NCI-H146 (cell line): ENCODE measurements at regions not wholly inside any gene's neighbourhood (a gene's known extent, or its start where the extent isn't known, plus 50 kb on each side); places are given as distances from the start of the nearest gene placed in this dataset.

Experiments used
- DNase-seq: peaks from one replicate; lab custom pipeline; 2025; lab: John Stamatoyannopoulos, UW

DNA sequence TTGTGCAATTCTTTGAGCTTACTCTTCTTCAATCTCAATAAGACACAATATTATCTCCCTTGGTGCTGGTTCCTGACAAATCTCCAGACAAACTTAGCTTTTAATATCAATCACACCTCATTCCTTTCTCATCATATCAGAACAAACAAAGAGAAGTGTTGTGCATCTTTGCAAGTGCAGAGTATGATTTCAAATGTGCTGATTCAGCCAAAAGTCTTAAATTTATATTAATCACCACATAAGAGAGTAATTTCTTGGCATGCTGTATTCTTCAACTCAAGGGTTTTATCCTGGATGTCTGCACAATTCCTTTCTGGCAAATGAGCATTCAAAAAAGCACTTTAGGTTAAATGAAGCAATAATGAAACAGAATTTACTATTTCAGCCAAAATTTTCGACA lies 877.8 kb downstream of the ANKRD7 start:
- DNase-seq: no peak

DNA sequence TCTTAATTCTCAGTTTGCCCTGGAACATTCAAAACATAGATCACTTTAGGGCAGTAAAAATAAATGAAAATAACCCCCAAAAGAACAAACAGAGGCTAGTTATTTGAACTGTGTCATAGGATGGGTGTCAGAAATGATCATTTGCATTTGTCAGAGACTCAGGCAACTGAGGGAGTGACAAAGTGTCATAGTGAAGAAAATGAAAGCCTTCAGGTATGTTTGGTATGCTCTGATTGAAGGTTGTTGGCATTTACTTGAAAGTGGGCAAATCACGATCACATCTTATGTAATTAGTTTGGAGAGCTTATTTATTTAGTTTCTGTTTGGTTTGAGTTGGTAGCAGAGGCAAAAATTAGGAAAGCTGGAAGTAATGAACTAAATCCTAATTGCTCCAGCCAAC lies 880.9 kb downstream of the ANKRD7 start:
- DNase-seq: no peak

DNA sequence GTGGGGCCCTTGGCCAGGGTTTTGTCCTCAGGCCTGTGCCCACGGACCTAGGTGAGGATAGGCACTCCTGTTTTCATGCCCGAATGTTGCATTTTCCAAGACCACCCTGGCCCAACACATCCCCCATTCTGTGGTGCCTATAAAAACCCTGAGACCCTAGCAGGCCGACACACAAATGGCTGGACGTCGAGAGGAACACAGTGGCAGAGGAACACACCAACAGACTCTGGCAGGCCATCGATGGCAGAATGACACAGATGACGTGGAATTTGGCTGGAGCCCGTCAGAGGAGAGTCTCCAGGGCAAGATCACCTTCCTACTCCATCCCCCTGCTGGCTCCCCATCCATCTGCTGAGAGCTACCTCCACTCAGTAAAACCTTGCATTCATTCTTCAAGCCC lies 898.8 kb downstream of the ANKRD7 start:
- no peak for DNase-seq

DNA sequence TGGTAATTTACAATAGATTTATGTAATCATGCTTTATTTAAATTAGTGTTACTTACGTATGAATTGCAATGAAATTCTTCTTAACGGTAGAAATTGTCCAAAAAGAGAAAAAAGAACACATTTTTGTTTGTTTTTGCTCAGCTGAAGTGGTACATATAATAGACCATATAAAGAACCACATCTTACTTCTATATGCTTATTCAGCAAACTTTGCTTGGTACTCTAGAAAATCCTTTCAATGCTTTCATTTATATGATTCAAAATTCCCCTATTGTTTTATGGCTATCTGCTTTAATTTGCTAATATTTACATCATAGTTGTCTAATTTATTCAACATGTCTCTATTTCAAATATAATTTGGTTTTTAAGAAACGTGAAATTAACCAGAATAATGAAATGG lies 903.2 kb downstream of the ANKRD7 start:
- no peak for DNase-seq

DNA sequence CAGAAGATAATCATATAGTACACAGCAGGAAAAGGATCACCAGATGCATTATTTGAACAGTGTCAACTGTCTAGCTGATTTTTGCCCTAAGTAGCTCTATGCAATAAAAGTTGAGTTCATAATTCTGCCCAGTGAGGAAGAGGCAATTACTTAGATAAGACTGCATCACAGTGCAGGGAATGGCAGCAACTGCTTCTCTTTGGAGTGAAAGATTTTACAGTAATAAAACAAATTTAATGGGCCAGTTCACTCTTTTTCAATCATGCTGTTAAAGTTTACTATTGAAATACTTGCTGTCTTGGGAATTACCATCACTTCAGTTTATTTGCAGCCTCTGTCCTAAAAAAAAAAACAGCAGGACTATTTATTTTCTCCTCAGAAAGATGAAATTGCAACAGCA lies 907.9 kb downstream of the ANKRD7 start:
- no peak for DNase-seq

DNA sequence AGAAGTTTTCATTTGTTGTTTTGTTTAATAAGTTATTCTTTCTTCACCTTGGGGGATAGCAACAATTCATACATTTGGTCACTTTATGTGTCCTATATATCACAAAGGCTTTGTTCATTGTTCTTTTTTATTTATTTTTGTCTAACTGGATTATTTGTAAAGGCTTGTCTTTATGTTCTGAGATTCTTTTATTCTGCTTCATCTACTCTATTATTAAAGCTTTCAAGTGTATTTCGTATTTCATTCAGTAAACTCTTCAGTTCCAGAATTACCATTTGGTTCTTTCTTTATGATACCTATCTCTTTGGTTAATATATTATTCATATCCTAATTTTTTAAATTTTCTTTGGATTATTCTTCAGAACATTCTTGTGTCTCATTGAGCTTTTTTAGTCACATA lies 942.9 kb downstream of the ANKRD7 start:
- no peak for DNase-seq

DNA sequence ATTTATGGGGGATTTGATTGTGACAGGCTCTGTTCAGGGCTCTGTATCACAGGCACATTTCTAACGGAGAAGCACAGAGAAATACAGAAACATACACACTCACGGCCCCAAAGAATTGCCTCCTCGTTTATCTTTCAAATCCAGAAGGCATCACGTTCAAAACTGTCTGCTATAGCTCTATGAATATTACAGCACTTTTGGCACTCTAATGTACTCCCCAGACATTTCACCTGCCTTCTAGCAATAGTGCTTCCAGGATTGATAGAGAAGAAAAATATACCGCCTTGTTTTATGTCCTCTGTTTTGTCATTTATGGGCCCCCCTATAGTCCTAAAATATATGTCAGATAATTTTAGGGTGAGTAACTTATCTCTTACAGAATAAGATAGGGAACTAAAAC lies 947.5 kb downstream of the ANKRD7 start:
- no peak for DNase-seq

DNA sequence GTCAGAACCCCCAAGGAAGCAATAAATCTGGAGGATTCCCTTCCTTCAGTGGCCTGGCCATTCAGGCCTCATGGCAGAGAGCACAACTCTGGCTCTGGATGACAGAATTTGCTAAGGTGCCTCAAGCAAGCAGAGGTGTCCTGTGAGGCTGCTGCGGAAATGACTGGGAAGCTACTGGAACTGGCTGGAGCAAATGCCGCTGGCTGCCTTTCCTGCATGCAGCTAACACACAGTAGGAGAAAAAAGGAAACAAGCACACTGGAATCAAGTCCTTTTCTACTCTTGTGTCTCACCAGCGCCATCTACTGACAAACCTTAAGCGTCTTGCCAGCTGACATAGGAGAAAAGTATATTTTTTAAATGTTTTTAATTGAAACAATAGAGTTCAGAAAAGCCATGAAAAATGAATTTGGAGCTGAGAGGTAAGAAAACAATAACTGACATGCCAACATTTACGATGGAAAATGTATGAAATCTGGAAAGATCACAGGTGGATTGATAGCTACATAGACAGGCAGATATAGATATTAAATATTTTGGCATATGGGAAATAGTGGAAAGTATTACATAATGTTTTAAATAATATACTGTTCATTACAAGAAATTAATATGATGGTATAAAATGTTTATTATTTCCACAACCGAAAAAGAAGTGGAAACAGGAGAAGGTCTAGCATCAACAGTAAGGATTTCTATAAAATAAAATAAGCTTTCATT lies 951.6 kb downstream of the ANKRD7 start:
- peak; percentile 78 for DNase-seq

DNA sequence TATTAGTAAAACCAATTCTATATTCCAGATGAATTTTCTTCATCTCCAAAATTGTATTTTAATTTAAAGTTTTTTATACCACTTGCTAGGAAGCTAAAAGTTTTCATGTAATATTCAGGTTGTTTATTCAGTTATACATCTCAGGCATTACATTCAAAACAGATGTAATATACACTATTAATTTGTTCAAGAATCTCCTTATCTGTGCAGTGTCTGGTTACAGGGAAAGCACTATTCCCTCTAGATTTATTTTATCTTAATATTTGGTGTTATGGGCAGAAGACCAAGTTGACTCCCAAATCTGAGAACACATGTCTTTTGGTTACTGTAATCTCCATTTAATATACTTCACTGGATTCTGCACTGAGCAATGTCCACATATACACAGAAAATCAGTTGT lies 953.4 kb downstream of the ANKRD7 start:
- no peak for DNase-seq

DNA sequence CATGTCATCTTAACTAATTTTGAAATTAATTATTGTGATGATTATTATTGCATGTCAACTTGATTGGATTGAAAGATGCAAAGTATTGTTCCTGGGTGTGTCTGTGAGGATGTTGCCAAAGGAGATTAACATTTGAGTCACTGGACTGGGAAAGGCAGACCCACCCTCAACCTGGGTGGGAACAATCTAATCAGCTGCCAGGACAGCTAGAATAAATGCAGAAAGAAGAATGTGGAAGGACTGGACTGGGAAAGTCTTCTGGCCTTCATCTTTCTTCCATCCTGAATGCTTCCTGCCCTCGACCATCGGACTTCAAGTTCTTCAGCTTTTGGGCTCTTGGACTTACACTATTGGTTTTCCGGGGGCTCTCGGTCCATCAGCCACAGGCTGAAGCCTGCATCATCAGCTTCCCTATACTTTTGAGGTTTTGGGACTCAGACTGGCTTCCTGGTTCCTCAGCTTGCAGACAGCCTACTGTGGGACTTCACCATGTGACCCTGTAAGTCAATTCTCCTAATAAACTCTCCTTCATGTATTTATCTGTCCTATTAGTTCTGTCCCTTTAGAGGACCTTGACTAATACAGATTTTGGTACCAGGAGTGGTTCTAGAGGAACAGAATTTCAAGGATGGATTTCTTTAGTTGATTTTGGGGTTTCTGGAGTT lies 959.8 kb downstream of the ANKRD7 start:
- no peak for DNase-seq

DNA sequence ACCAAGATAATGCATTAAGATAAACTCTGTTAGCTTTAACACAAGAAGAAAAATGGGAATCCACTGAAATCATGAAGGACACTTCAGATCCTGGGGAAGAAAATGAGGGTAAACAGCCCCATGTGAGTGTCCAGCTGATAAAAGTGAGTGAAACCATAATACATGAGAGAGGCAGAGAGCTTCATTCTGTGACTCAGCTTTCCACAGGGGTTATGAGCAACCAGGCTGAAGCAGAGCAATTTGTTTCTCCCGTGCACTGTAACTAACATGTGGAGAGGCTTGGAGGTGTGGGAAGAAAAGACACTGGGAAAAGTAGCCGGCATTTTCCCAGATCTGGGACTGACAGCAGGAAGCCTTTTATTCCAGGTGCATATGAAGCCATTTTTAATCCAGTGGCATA lies 971.7 kb downstream of the ANKRD7 start:
- DNase-seq: no peak

DNA sequence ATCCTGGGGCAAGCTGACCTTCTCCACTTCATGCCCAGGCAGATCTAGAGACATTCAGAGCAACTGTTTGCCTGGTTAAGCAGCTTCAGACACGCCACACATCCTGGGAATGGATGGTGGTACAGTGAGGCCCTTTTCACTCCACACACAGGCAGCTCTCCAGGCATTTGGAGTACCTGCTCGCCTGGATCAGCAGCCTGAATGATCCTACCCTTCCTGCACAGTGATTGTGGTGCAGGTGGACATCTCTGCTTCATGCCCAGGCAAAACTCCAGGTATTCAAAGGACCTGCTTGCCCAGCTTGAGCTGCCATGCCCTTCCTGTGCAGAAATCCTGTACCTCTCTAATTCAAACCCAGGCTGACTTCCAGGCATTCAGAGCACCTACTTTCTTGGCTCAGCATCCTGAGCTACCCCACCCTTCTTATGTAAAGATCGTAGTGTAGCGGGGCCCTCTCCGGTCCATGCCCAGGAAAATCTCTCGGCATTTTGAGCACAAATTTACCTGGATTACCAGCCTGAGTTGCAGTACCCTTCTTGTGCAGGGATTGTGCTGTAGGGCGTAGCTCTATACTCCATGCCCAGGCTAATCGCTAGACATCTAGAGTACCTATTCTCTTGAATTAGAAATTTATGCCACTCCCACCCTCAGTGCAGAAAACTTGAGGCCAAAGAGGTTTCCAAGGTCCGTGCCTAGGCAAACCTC lies 972.8 kb downstream of the ANKRD7 start:
- no peak for DNase-seq

DNA sequence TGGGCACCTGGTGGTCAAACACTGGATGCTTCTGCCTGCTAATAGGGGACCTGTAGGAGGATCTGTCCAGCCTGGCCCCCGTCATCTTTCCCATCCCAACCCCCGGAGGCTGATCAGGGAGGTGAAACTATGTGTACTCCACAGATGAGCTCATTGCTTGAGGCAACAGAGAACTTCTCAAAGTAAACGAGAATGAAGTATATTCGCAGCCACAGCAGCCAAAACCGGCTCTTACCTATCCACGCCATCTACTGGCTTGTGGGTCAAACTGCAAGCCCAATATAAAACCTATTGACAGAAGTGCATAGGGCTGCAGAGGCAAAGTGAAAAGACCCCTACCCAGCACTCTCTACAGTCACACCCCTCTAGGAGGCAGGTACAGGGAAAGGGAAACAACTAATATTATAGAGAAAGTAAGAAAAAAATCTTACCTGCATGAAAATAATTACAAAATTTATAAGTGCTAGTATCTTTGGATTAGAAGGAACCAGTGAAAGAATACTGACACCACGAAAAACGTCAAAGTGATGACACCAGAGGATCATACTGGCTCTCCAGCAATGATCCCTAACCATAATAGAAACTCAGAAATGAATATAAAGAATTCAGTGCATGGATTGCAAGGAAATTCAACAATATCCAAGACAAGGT lies 973.5 kb downstream of the ANKRD7 start:
- DNase-seq: peak; percentile 69

DNA sequence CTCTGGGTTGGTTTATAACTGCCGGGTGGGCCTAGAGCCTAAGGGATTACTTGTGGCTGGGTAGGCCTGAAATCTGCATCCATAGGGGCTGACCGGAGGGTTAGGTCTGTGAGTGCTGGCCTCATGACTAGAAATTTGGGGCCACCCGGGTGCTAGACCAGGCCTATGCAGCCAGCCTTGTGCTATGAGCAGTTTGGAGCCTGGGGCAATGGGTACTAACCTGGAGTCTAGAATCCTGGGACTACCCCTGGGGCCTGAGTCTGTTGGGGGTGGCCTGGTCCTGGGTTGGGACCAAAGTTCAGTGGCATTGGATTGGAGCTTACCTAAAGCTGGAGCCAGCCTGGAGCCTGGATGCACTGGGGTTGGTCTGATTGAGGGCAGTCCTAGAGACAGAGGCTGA lies 995.2 kb downstream of the ANKRD7 start:
- DNase-seq: no peak

DNA sequence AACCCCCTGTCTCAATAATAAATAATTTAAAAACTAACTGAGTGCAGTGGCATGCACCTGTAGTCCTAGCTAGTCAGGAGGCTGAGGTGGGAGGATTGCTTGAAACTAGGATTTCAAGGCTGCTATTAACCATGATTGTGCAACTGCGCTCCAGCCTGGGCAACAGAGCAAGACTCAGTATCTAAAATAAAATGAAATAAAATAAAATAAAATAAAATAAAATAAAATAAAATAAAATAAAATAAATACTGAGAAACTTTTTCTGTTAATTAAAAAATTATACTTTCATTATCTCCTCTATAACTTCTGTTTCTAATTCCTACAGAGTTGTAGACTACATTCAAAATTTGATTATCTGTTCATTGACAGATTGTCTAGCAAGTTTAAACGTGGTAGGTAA lies 999.4 kb downstream of the ANKRD7 start:
- no peak for DNase-seq

DNA sequence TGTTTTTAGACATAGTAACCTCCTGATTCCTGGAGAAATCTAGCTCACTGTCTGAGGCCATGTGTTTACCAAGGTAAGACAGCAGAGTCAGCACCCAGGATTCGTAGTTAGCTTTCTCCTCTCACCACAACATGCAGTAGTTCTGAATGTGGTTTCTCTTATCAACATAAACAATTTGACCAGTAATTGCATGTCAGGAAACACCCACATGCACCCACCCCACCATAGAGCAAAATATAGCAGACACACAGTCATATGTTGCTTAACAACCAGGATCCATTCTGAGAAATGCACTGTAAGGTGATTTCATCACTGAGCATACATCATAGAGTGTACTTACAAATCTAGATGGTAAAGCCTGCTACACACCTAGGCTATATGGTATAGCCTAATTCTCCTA lies 1004.0 kb downstream of the ANKRD7 start:
- DNase-seq: no peak

DNA sequence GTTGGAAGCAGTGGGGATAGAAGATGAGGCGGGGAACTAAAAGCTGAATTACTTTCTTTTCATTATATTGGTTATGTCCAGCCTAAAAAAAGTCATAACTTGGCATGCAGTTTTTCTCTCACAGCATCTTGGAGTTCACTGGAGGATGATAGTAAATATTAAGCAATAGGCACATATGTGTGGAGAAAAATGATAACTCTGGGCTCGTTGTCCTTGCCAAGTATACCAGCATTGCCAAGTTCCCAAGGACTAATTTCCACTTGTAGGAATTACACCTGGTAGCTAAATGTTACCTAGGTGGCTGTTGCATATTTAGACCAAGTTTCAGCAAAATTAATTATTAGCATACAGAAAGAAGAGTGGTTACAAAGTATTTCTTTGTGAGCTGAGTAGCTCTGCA lies 1007.6 kb downstream of the ANKRD7 start:
- DNase-seq: no peak

DNA sequence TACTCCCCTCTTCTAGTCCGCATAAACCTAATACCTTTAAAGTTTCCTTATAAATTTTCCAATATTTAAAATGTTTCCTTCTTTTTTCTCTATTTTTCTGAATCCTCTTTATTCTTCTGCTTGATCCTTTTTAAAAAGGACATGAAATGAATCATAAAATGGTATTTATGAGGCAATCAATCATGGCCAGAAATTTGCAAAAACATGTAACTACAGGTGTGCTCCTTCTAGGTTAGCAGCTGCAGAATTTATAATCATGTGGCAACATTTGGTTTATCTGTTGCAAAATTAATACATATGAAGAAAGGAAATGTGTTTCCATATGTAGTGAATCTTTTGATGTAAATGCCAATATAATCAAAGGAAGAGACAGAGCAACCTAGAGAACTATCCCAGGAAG lies 1008.5 kb downstream of the ANKRD7 start:
- no peak for DNase-seq

DNA sequence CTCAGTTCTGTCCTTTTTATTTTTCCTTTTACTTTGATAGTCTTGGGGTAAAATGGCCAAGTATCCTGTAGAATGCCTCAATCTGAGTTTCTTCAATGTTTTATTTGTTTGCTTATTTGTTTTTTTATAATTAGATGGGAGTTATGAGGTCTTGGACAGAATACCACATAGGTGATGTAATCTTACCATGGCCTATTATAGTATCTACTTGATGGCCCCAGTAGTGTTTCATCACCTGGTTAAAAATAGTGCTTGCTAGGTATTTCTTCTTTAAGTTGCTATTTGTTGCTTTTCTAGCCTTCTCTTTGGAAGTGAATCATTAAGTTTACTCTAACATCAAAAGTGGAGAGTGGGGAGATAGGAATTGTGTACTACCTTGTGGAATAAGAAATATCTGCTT lies 1020.0 kb upstream of the KCND2 start:
- no peak for DNase-seq

DNA sequence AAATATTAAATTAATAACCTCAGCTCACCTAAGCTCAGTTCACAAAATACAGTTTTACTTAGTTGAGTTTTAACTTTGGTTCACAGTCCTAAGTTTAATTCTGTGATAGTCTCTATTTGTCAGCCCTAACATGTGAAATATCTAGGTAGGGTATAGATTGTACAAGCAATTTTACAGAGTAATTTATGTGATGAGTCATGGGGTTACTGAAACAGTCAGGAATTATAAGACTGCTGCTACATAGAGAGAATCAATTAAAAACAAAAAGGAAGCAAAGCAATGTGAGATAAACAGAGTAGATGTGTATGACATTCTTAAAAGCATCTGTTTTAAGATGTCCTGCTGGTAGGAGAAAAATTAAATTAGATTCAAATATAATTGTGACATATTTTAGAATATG lies 1018.2 kb upstream of the KCND2 start:
- no peak for DNase-seq

DNA sequence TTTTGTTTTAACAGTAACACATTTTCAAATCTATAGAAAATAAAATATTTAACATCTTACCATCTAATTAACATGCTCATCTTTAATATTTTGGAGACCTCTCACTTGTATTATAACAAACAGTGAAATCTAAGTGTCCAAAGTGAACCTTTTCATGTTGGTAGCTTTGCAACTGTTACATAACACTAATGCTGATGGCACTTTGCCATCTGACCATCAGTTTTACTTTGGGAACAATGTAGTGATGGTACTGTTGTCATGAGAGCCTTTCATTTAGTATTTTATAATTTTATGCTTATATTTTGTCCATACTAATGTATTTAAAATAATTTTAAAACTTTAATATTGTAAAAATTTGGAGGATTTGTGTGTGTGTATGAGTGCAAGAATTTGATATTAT lies 1017.0 kb upstream of the KCND2 start:
- DNase-seq: no peak

DNA sequence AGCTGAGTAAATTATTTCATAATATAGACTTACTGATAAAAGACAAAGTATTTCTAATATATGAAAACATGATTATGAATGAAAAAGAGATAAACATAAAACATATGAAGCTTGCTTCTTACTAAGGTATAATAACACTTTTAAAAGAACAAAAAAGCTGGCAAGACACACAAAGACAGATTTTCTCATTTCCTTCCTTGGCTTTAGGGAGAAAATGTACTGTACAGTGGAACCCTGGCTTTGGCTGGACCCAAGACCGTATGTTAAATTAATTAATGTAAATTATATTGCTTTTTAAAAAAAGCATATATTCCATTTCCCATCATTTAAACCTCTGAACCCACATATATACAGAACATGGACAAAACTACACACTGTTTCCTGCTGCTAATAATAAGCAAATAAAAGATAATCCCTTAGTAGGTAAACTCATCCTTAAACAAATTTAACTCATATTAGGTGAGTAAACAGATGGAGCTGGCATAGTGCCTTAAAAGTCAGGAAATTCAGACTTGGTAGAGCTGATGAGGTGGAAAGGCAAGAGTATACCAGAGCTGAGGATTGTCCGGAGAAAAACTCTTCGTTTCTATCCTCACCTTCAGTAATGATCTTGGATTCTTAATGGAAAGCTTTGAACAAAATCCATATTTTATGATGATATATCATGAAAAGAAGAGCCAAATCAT lies 1016.4 kb upstream of the KCND2 start:
- peak; percentile 1 for DNase-seq
